ENCODE measurements at regions not wholly inside any gene's neighbourhood (a gene's known extent, or its start where the extent isn't known, plus 50 kb on each side); places are given as distances from the start of the nearest gene placed in this dataset.

DNA sequence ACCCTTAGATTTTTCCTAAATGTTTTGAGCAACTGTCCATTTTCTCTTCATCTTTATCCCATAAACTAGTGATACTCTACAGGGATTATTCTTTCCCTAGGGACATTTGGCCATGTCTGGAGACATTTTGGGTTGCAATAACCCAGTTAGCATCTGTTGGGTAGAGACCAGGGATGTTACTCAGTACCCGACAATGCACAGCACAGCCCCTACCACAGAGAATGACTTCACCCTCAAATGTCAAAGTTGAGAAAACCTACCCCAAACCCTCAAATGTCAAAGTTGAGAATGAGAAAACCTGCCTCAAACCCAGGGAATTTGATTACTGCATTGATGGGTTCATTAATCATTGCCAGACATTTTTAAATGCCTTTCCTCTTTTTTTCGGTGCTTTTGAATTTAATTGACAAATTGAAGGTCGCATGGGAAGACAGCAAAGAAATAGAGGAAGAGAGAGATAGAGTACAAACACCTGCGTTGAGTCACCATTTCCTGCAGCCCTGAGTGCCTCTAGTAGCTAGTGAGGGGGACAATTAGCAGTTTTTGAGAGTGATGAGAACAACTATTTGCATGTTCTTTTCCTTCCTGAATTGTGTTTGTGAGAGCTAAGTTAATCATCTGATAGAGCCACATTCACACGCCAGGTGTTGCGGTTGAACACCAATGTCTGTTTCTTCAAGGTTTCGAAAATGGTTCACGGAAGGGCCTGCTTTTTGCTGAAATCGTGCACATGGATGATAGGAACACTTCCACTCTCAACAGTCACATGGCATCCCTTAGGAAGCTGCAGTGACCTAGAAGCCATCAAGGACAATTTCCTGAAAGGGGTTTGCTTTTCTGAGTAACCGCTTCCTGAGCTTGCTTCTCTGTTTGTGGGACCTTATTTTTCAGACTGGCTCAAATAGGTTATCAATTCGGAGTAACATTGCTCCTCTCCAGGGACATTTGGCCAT, 203.9 kb upstream of the VCX3A start:
- Histone ChIP-seq H3K36me3 (no peaks in the 10 kb centered on the region), H3K4me1 (no peaks in the 10 kb centered on the region), H3K9me3 (no peaks in the 10 kb centered on the region), H3K4me3 (no peak overlapping the region), H3K27me3 (no peaks in the 10 kb centered on the region), H3K27ac (no peak overlapping the region)
- 69 to 78% methylated on average over 9 to 11 of the region's 11 CpGs for WGBS, 2 donors
- ATAC-seq (ENCODE audit: low FRiP score in 2 of 2) = no peak
- no peak for DNase-seq
- no peak for TF ChIP-seq EP300 (IDR thresholded peaks at IDR 0.05)
- TF ChIP-seq CTCF (IDR thresholded peaks at IDR 0.05) = no peak
- TF ChIP-seq POLR2A (IDR thresholded peaks at IDR 0.05) = no peak
- no peak for TF ChIP-seq POLR2AphosphoS5 (IDR thresholded peaks at IDR 0.05)

GRCh38 chrX:6734844-6735634, 200.1 kb upstream of the VCX3A start:
- ATAC-seq (ENCODE audit: low FRiP score in 2 of 2) = no peak
- H3K4me1 ChIP-seq = no peaks in the 10 kb centered on the region
- TF ChIP-seq POLR2AphosphoS5 (IDR thresholded peaks at IDR 0.05) (no peak), POLR2A (IDR thresholded peaks at IDR 0.05) (no peak), CTCF (IDR thresholded peaks at IDR 0.05) (no peak), EP300 (IDR thresholded peaks at IDR 0.05) (no peak)
- H3K27ac ChIP-seq = no peak overlapping the region
- H3K27me3 ChIP-seq = no peaks in the 10 kb centered on the region
- no peak overlapping the region for H3K4me3 ChIP-seq
- 74 to 84% methylated on average over 6 of the region's 6 CpGs for WGBS, 2 donors
- no peak for DNase-seq
- no peaks in the 10 kb centered on the region for H3K9me3 ChIP-seq
- H3K36me3 ChIP-seq = no peaks in the 10 kb centered on the region

- no peaks in the 10 kb centered on the region for H3K4me1 ChIP-seq
- DNase-seq (no peak), ATAC-seq (ENCODE audit: low FRiP score in 2 of 2) (no peak)
- WGBS, 2 donors = 36 to 43% methylated on average over 1 of the region's 1 CpG
- no peak overlapping the region for H3K4me3 ChIP-seq
- TF ChIP-seq CTCF (IDR thresholded peaks at IDR 0.05) = no peak
- no peak for TF ChIP-seq POLR2AphosphoS5 (IDR thresholded peaks at IDR 0.05)
- no peak for TF ChIP-seq EP300 (IDR thresholded peaks at IDR 0.05)
- no peak for TF ChIP-seq POLR2A (IDR thresholded peaks at IDR 0.05)
- no peak overlapping the region for H3K27ac ChIP-seq
- H3K27me3 ChIP-seq = no peaks in the 10 kb centered on the region
- H3K9me3 ChIP-seq = no peaks in the 10 kb centered on the region
- H3K36me3 ChIP-seq = no peaks in the 10 kb centered on the region
These were observed 197.2 kb upstream of the VCX3A start for GRCh38 chrX:6732101-6732500.

DNA sequence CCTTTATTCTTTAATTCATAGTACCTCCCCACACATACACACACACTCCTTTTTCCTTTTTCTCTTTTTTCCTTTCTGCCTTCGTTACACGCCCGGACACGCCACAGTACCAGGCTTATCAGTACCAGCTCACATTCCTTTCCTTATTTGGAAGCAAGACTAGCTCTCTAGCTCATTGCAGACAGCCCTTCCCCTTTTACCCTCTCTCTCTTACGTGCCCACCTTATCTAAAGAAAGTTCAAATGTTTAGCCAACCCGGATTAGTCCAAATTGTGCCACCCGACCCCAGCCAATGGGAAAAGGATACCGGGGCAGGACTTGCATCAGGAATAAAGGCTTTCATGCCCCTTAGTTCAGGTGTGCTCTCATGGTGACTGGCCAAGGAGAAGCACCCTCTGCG, 194.7 kb upstream of the VCX3A start:
- H3K36me3 ChIP-seq = no peaks in the 10 kb centered on the region
- no peak for TF ChIP-seq CTCF (IDR thresholded peaks at IDR 0.05)
- no peak for TF ChIP-seq EP300 (IDR thresholded peaks at IDR 0.05)
- TF ChIP-seq POLR2A (IDR thresholded peaks at IDR 0.05) = no peak
- no peak for TF ChIP-seq POLR2AphosphoS5 (IDR thresholded peaks at IDR 0.05)
- no peak overlapping the region for H3K4me3 ChIP-seq
- no peaks in the 10 kb centered on the region for H3K4me1 ChIP-seq
- ATAC-seq (ENCODE audit: low FRiP score in 2 of 2) (no peak), DNase-seq (no peak)
- no peak overlapping the region for H3K27ac ChIP-seq
- no peaks in the 10 kb centered on the region for H3K27me3 ChIP-seq
- H3K9me3 ChIP-seq = no peaks in the 10 kb centered on the region
- 20 to 40% methylated on average over 8 to 9 of the region's 9 CpGs for WGBS, 2 donors
